ENCODE measurements at regions not wholly inside any gene's neighbourhood (a gene's known extent, or its start where the extent isn't known, plus 50 kb on each side); places are given as distances from the start of the nearest gene placed in this dataset.
"Not testable (repeated sequence)": the region's sequence is repeated elsewhere in the genome, so short reads cannot be mapped to it uniquely, and the experiment has no call there.

GRCh38 chr5:106574820-106575219, 1095.9 kb downstream of the EFNA5 start:
- no peak for DNase-seq (ENCODE audit: low spot score)

GRCh38 chr5:106566031-106566430, 1104.7 kb downstream of the EFNA5 start:
- no peak for DNase-seq (ENCODE audit: low spot score)

- no peak for DNase-seq (ENCODE audit: low spot score)
Observed at GRCh38 chr5:106545325-106545724, 1125.4 kb downstream of the EFNA5 start.

- no peak for DNase-seq (ENCODE audit: low spot score)
Observed at GRCh38 chr5:106543330-106543729, 1127.4 kb downstream of the EFNA5 start.

- no peak for DNase-seq (ENCODE audit: low spot score)
Observed at GRCh38 chr5:106530150-106530549, 1140.6 kb downstream of the EFNA5 start.

- no peak for DNase-seq (ENCODE audit: low spot score)
Observed at GRCh38 chr5:106525438-106525837, 1145.3 kb downstream of the EFNA5 start.

- no peak for DNase-seq (ENCODE audit: low spot score)
Observed at GRCh38 chr5:106523852-106524251, 1146.9 kb downstream of the EFNA5 start.

GRCh38 chr5:106522296-106522695, 1148.4 kb downstream of the EFNA5 start:
- no peak for DNase-seq (ENCODE audit: low spot score)

- DNase-seq (ENCODE audit: low spot score), result no peak
Observed at GRCh38 chr5:106521701-106522100, 1149.0 kb downstream of the EFNA5 start.

GRCh38 chr5:106510321-106510720, 1160.4 kb downstream of the EFNA5 start:
- DNase-seq (ENCODE audit: low spot score), result no peak

GRCh38 chr5:106508894-106509293, 1161.8 kb downstream of the EFNA5 start:
- DNase-seq (ENCODE audit: low spot score), result no peak

- DNase-seq (ENCODE audit: low spot score), result no peak
Observed at GRCh38 chr5:106493910-106494309, 1176.8 kb downstream of the EFNA5 start.

- no peak for DNase-seq (ENCODE audit: low spot score)
Observed at GRCh38 chr5:106489004-106489403, 1181.7 kb downstream of the EFNA5 start.

GRCh38 chr5:106488407-106488806, 1182.3 kb downstream of the EFNA5 start:
- no peak for DNase-seq (ENCODE audit: low spot score)

- no peak for DNase-seq (ENCODE audit: low spot score)
Observed at GRCh38 chr5:106481374-106481773, 1189.4 kb downstream of the EFNA5 start.

GRCh38 chr5:106476630-106477029, 1194.1 kb downstream of the EFNA5 start:
- no peak for DNase-seq (ENCODE audit: low spot score)

GRCh38 chr5:106474066-106474465, 1196.7 kb downstream of the EFNA5 start:
- DNase-seq (ENCODE audit: low spot score), result no peak

GRCh38 chr5:106459541-106459940, 1211.2 kb downstream of the EFNA5 start:
- no peak for DNase-seq (ENCODE audit: low spot score)

- no peak for DNase-seq (ENCODE audit: low spot score)
Observed at GRCh38 chr5:106454651-106455415, 1215.9 kb downstream of the EFNA5 start.

GRCh38 chr5:106454050-106454449, 1216.7 kb downstream of the EFNA5 start:
- no peak for DNase-seq (ENCODE audit: low spot score)

GRCh38 chr5:106451998-106452397, 1218.7 kb downstream of the EFNA5 start:
- DNase-seq (ENCODE audit: low spot score), result no peak

- no peak for DNase-seq (ENCODE audit: low spot score)
Observed at GRCh38 chr5:106443746-106444145, 1227.0 kb downstream of the EFNA5 start.

- DNase-seq (ENCODE audit: low spot score), result no peak
Observed at GRCh38 chr5:106435185-106435584, 1235.6 kb downstream of the EFNA5 start.

- not testable (repeated sequence) for DNase-seq (ENCODE audit: low spot score)
Observed at GRCh38 chr5:106430733-106431132, 1240.0 kb downstream of the EFNA5 start.
